ENCODE measurements at regions not wholly inside any gene's neighbourhood (a gene's known extent, or its start where the extent isn't known, plus 50 kb on each side); places are given as distances from the start of the nearest gene placed in this dataset.

DNA sequence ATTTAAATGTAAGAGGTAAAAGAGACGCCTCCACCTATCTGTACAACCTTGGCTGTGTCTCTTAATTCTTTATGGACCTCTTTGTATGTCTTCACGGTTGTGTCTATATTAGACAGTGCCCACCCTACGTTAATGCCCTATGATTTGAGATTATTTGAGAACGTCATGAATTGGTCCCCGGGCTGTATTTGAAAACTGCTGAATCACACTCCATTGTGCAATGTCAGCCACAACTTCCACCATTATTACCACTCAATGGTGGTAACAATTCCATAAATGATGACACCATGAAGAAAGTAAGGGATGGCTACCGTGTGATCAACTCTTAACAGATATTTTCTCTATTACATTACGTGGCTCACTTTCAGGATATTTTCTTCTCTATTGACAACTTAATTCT lies 182.4 kb upstream of the RBFOX1 start:
- ChIA-PET CTCF (no interaction called here), POLR2A (no interaction called here)
- Histone ChIP-seq H3K27ac (ENCODE audit: extremely low read depth, low read depth, low read length) (no peak overlapping the region), H3K4me3 (ENCODE audit: low read depth, low read length) (no peak overlapping the region), H3K9me3 (ENCODE audit: control insufficient read depth, insufficient read depth, low read depth, low read length) (no peaks in the 10 kb centered on the region), H3K36me3 (ENCODE audit: control insufficient read depth in 2 of 2, insufficient read depth in 1 of 2, low read length in 2 of 2) (no peaks in the 10 kb centered on the region), H3K4me1 (ENCODE audit: control insufficient read depth, insufficient read depth, low read length) (no peaks in the 10 kb centered on the region)
- TF ChIP-seq ZNF16 (tag by site-specific recombination; IDR thresholded peaks at IDR 0.05; ENCODE audit: low read depth) (no peak), SP2 (tag by site-specific recombination; IDR thresholded peaks at IDR 0.05) (no peak), ZNF174 (tag by site-specific recombination; IDR thresholded peaks at IDR 0.05) (no peak), GFI1B (tag by site-specific recombination; IDR thresholded peaks at IDR 0.05) (no peak), ZNF701 (tag by site-specific recombination; IDR thresholded peaks at IDR 0.05) (no peak)
- TF ChIP-seq, protein P1, sequence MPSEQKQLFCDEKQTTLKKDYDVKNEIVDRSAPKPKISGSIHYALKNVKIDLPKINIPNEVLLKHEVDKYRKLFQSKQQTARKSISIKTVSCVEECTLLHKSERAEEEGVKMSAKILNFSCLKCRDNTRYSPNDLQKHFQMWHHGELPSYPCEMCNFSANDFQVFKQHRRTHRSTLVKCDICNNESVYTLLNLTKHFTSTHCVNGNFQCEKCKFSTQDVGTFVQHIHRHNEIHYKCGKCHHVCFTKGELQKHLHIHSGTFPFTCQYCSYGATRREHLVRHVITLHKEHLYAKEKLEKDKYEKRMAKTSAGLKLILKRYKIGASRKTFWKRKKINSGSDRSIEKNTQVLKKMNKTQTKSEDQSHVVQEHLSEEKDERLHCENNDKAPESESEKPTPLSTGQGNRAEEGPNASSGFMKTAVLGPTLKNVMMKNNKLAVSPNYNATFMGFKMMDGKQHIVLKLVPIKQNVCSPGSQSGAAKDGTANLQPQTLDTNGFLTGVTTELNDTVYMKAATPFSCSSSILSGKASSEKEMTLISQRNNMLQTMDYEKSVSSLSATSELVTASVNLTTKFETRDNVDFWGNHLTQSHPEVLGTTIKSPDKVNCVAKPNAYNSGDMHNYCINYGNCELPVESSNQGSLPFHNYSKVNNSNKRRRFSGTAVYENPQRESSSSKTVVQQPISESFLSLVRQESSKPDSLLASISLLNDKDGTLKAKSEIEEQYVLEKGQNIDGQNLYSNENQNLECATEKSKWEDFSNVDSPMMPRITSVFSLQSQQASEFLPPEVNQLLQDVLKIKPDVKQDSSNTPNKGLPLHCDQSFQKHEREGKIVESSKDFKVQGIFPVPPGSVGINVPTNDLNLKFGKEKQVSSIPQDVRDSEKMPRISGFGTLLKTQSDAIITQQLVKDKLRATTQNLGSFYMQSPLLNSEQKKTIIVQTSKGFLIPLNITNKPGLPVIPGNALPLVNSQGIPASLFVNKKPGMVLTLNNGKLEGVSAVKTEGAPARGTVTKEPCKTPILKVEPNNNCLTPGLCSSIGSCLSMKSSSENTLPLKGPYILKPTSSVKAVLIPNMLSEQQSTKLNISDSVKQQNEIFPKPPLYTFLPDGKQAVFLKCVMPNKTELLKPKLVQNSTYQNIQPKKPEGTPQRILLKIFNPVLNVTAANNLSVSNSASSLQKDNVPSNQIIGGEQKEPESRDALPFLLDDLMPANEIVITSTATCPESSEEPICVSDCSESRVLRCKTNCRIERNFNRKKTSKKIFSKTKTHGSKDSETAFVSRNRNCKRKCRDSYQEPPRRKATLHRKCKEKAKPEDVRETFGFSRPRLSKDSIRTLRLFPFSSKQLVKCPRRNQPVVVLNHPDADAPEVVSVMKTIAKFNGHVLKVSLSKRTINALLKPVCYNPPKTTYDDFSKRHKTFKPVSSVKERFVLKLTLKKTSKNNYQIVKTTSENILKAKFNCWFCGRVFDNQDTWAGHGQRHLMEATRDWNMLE (tag by site-specific recombination; conservative IDR thresholded peaks at IDR 0.05; ENCODE audit: low read depth), result no peak
- TF ChIP-seq, protein P2, sequence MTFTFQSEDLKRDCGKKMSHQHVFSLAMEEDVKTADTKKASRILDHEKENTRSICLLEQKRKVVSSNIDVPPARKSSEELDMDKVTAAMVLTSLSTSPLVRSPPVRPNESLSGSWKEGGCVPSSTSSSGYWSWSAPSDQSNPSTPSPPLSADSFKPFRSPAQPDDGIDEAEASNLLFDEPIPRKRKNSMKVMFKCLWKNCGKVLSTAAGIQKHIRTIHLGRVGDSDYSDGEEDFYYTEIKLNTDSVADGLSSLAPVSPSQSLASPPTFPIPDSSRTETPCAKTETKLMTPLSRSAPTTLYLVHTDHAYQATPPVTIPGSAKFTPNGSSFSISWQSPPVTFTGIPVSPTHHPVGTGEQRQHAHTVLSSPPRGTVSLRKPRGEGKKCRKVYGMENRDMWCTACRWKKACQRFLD (tag by site-specific recombination; IDR thresholded peaks at IDR 0.05), result no peak

DNA sequence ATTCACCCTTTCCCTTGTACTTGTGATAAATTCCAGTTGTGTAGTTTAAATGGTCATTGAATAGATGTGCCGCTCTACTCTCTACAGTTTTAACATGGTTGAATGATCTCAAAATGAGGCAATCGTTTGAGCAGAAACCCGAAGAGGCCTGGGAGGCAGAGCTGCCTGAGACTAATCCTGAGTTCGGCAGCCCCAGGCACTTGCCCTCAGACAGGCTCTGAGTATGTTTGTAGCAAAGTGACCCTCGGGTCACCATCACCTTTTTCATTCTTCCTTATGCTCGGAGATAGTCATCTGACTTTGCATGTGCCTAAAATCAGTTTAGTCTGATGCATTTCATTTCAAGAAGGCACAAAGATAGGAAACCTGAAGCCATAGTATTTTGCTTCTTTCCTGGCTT lies 184.0 kb upstream of the RBFOX1 start:
- no peak overlapping the region for H3K27ac ChIP-seq (ENCODE audit: extremely low read depth, low read depth, low read length)
- CTCF ChIA-PET, result no interaction called here
- POLR2A ChIA-PET, result no interaction called here

DNA sequence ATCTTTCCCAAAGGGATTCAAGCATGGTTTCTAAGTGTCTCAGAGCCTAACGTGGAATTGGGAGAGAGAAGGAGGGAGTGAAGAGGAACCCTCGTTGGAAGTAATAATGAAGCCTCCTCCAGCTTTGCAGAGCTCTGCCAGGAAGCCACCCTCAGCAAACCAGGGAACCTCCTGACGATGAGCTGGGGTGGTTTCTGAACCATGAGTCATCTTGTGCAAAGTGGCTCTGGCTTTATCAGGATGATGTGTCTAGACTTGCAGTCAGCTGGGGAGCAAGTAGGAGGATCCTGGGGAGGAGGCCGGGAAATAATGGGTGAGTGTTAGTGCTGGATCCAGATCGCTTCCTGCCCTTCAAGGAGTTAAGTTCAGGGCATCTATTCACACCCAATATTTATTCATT lies 191.7 kb upstream of the RBFOX1 start:
- ChIA-PET CTCF (no interaction called here), POLR2A (no interaction called here)
- H3K9me3 ChIP-seq (ENCODE audit: control insufficient read depth, insufficient read depth, low read depth, low read length), result no peaks in the 10 kb centered on the region
- no peaks in the 10 kb centered on the region for H3K36me3 ChIP-seq (ENCODE audit: control insufficient read depth in 2 of 2, insufficient read depth in 1 of 2, low read length in 2 of 2)
- no peaks in the 10 kb centered on the region for H3K4me1 ChIP-seq (ENCODE audit: control insufficient read depth, insufficient read depth, low read length)
- H3K27ac ChIP-seq (ENCODE audit: extremely low read depth, low read depth, low read length), result no peak overlapping the region
- H3K4me3 ChIP-seq (ENCODE audit: low read depth, low read length), result no peak overlapping the region
- TF ChIP-seq ZBTB7A (tag by site-specific recombination; IDR thresholded peaks at IDR 0.05; ENCODE audit: low read depth), result no peak
- no peak for TF ChIP-seq YY2 (tag by site-specific recombination; IDR thresholded peaks at IDR 0.05)

More for the DNA sequence above, 184.0 kb upstream of the RBFOX1 start:
- no peak overlapping the region for H3K4me3 ChIP-seq (ENCODE audit: low read depth, low read length)
- H3K9me3 ChIP-seq (ENCODE audit: control insufficient read depth, insufficient read depth, low read depth, low read length), result no peaks in the 10 kb centered on the region
- TF ChIP-seq ZNF404 (tag by site-specific recombination; IDR thresholded peaks at IDR 0.05), result no peak
- TF ChIP-seq ZNF654 (tag by site-specific recombination; IDR thresholded peaks at IDR 0.05; ENCODE audit: low read depth), result no peak
- no peak for TF ChIP-seq RBAK (tag by site-specific recombination; IDR thresholded peaks at IDR 0.05)
- no peak for TF ChIP-seq ZNF433 (tag by site-specific recombination; IDR thresholded peaks at IDR 0.05; ENCODE audit: low read depth)
- TF ChIP-seq, protein P3, sequence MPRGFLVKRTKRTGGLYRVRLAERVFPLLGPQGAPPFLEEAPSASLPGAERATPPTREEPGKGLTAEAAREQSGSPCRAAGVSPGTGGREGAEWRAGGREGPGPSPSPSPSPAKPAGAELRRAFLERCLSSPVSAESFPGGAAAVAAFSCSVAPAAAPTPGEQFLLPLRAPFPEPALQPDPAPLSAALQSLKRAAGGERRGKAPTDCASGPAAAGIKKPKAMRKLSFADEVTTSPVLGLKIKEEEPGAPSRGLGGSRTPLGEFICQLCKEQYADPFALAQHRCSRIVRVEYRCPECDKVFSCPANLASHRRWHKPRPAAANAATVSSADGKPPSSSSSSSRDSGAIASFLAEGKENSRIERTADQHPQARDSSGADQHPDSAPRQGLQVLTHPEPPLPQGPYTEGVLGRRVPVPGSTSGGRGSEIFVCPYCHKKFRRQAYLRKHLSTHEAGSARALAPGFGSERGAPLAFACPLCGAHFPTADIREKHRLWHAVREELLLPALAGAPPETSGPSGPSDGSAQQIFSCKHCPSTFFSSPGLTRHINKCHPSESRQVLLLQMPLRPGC (tag by site-specific recombination; IDR thresholded peaks at IDR 0.05), result no peak
- TF ChIP-seq ZBTB21 (tag by site-specific recombination; IDR thresholded peaks at IDR 0.05), result no peak
- no peak for TF ChIP-seq ZNF426 (tag by site-specific recombination; IDR thresholded peaks at IDR 0.05)
- TF ChIP-seq ZNF544 (tag by site-specific recombination; IDR thresholded peaks at IDR 0.05), result no peak
- no peak for TF ChIP-seq SETDB1 (IDR thresholded peaks at IDR 0.05; ENCODE audit: insufficient read length, low read length)
- no peak for TF ChIP-seq ZNF571 (tag by site-specific recombination; IDR thresholded peaks at IDR 0.05)
- H3K4me1 ChIP-seq (ENCODE audit: control insufficient read depth, insufficient read depth, low read length), result no peaks in the 10 kb centered on the region
- H3K36me3 ChIP-seq (ENCODE audit: control insufficient read depth in 2 of 2, insufficient read depth in 1 of 2, low read length in 2 of 2), result no peaks in the 10 kb centered on the region

Data from HEK293 (cell line).